ENCODE measurements at regions not wholly inside any gene's neighbourhood (a gene's known extent, or its start where the extent isn't known, plus 50 kb on each side); places are given as distances from the start of the nearest gene placed in this dataset.

DNA sequence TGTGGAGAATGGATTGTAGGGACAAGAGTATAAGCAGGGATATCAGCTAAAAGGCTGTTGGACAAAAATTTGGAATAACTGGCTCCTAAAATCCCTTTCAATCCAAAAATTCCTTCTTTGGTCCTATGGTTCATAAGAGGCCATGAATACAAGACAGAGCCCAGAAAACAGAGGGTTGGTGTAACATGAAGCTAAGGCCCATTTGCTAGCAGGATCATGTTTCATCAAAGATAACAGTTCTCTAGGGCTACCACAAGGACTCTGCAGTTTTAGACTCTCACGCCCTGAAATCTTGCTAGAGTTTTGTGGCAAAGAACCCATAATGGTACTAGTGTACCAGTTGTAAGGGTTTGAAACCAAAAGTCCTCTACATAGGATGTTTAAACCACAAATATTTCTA is 327.8 kb upstream of the TBX18 start:
- ChIA-PET CTCF (no interaction called here), POLR2A (no interaction called here)
- Histone ChIP-seq H3K4me3 (ENCODE audit: control extremely low read depth in 1 of 5, extremely low read depth in 1 of 5, insufficient read depth in 1 of 5, low read depth in 2 of 5, low read length in 4 of 5) (no peak overlapping the region), H3K4me2 (replicated peaks; ENCODE audit: low read depth, low read length, poor library complexity, severe bottlenecking) (no peak overlapping the region), H3K9ac (ENCODE audit: low read length) (no peak overlapping the region), H3K27ac (ENCODE audit: low read length in 2 of 2) (no peak overlapping the region), H3K4me1 (ENCODE audit: control insufficient read depth in 2 of 2, insufficient read depth in 2 of 2, low read length in 2 of 2) (no peaks in the 10 kb centered on the region), H3K9me3 (ENCODE audit: control extremely low read depth in 1 of 3, control insufficient read depth in 2 of 3, insufficient read depth in 1 of 3, low read length in 2 of 3) (peaks cover 0 to 3% (median 0%) of the 10 kb centered on the region in 3 donors), H2AFZ (ENCODE audit: insufficient read depth, low read depth, low read length, poor library complexity, severe bottlenecking) (no peak overlapping the region), H3K79me2 (ENCODE audit: control insufficient read depth, insufficient read depth, low read length) (no peaks in the 10 kb centered on the region), H4K20me1 (ENCODE audit: control insufficient read depth, insufficient read depth, low read length, poor library complexity, severe bottlenecking) (no peaks in the 10 kb centered on the region), H3K27me3 (replicated peaks in 1 of 4; ENCODE audit: control extremely low read depth in 1 of 4, control insufficient read depth in 3 of 4, insufficient read depth in 4 of 4, low read length in 3 of 4) (no peaks in the 10 kb centered on the region), H3K36me3 (replicated peaks in 1 of 2; ENCODE audit: control extremely low read depth in 1 of 2, control insufficient read depth in 1 of 2, extremely low read depth in 1 of 2, insufficient read depth in 2 of 2, low read length in 1 of 2) (no peaks in the 10 kb centered on the region)
- H3K9me3 Mint-ChIP-seq (ENCODE audit: insufficient read depth): peaks cover 3% of the 10 kb centered on the region
- no peak for ATAC-seq (ENCODE audit: low read depth)
- H3K27ac Mint-ChIP-seq: no peak overlapping the region
- no CpG with 5 or more reads among the region's 1 CpG for WGBS (ENCODE audit: insufficient coverage)
- DNase-seq: no peak
- intact Hi-C loops (cut with micrococcal nuclease): no loop called here
- no peaks in the 10 kb centered on the region for H3K4me1 Mint-ChIP-seq
- no peak overlapping the region for H3K4me3 Mint-ChIP-seq
- no peak for TF ChIP-seq EZH2 (IDR thresholded peaks at IDR 0.05; ENCODE audit: borderline replicate concordance, insufficient read depth, low read depth, low read length, poor library complexity, severe bottlenecking)
- TF ChIP-seq, protein P1, sequence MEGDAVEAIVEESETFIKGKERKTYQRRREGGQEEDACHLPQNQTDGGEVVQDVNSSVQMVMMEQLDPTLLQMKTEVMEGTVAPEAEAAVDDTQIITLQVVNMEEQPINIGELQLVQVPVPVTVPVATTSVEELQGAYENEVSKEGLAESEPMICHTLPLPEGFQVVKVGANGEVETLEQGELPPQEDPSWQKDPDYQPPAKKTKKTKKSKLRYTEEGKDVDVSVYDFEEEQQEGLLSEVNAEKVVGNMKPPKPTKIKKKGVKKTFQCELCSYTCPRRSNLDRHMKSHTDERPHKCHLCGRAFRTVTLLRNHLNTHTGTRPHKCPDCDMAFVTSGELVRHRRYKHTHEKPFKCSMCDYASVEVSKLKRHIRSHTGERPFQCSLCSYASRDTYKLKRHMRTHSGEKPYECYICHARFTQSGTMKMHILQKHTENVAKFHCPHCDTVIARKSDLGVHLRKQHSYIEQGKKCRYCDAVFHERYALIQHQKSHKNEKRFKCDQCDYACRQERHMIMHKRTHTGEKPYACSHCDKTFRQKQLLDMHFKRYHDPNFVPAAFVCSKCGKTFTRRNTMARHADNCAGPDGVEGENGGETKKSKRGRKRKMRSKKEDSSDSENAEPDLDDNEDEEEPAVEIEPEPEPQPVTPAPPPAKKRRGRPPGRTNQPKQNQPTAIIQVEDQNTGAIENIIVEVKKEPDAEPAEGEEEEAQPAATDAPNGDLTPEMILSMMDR (IDR thresholded peaks at IDR 0.05): no peak
- H3K27me3 Mint-ChIP-seq: no peaks in the 10 kb centered on the region

DNA sequence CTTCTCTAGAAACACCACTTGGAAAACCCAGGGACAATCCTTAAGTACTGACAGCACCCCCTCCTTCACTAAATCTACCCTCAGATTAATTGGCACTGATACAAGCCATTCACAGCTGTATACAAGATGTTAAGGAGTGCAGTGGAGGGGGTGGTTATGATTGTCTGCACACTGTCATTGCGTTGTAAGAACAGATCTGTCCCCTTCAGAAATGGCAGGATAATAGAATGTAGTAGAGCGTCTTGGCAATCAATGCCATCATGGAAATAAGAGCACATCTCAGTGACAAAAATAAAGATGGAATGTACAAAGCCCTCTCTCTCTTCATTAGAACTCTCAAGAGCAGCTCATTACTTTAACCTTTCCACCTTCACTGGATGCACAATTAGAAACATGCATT is 324.9 kb upstream of the TBX18 start:
- Histone ChIP-seq H3K36me3 (replicated peaks in 1 of 2; ENCODE audit: control extremely low read depth in 1 of 2, control insufficient read depth in 1 of 2, extremely low read depth in 1 of 2, insufficient read depth in 2 of 2, low read length in 1 of 2) (no peaks in the 10 kb centered on the region), H2AFZ (ENCODE audit: insufficient read depth, low read depth, low read length, poor library complexity, severe bottlenecking) (no peak overlapping the region), H3K4me1 (ENCODE audit: control insufficient read depth in 2 of 2, insufficient read depth in 2 of 2, low read length in 2 of 2) (no peaks in the 10 kb centered on the region), H3K79me2 (ENCODE audit: control insufficient read depth, insufficient read depth, low read length) (no peaks in the 10 kb centered on the region), H3K4me3 (ENCODE audit: control extremely low read depth in 1 of 5, extremely low read depth in 1 of 5, insufficient read depth in 1 of 5, low read depth in 2 of 5, low read length in 4 of 5) (no peak overlapping the region), H3K9ac (ENCODE audit: low read length) (no peak overlapping the region), H3K27me3 (replicated peaks in 1 of 4; ENCODE audit: control extremely low read depth in 1 of 4, control insufficient read depth in 3 of 4, insufficient read depth in 4 of 4, low read length in 3 of 4) (no peaks in the 10 kb centered on the region), H4K20me1 (ENCODE audit: control insufficient read depth, insufficient read depth, low read length, poor library complexity, severe bottlenecking) (no peaks in the 10 kb centered on the region), H3K27ac (ENCODE audit: low read length in 2 of 2) (no peak overlapping the region), H3K4me2 (replicated peaks; ENCODE audit: low read depth, low read length, poor library complexity, severe bottlenecking) (no peak overlapping the region), H3K9me3 (ENCODE audit: control extremely low read depth in 1 of 3, control insufficient read depth in 2 of 3, insufficient read depth in 1 of 3, low read length in 2 of 3) (no peaks in the 10 kb centered on the region)
- Mint-ChIP-seq H3K27ac (no peak overlapping the region), H3K27me3 (no peaks in the 10 kb centered on the region), H3K4me1 (no peaks in the 10 kb centered on the region), H3K4me3 (no peak overlapping the region), H3K9me3 (ENCODE audit: insufficient read depth) (peaks cover 7% of the 10 kb centered on the region)
- TF ChIP-seq, protein P1 (IDR thresholded peaks at IDR 0.05): no peak
- TF ChIP-seq EZH2 (IDR thresholded peaks at IDR 0.05; ENCODE audit: borderline replicate concordance, insufficient read depth, low read depth, low read length, poor library complexity, severe bottlenecking): no peak
- ChIA-PET POLR2A (no interaction called here), CTCF (no interaction called here)
- no peak for DNase-seq
- no CpG with 5 or more reads among the region's 2 CpGs for WGBS (ENCODE audit: insufficient coverage)
- intact Hi-C loops (cut with micrococcal nuclease): no loop called here
- no peak for ATAC-seq (ENCODE audit: low read depth)

All from B cell (primary cell).